ENCODE measurements at regions not wholly inside any gene's neighbourhood (a gene's known extent, or its start where the extent isn't known, plus 50 kb on each side); places are given as distances from the start of the nearest gene placed in this dataset.

DNA sequence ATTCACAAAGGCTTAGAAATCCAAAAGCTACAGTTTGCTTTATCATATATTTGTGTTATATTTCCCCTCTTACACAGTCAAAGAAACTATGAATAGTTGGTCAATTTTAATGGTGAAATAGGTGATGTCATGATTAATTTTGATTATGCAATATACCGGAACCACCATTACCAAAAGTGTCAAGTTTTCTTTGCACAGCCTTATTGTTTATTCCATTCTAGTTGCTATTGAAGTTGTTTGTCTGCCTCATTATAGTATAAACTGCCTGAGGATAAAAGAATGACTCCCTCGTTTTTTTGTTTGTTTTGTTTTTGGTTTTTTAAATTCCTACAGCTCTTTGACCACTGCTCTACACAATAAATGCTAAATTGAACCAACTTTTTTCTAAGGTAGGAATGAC lies 690.6 kb upstream of the ZP4 start:
- H3K4me3 ChIP-seq: no peak overlapping the region
- DNase-seq (ENCODE audit: low read depth, low spot score): no peak
- H3K27ac ChIP-seq: no peak overlapping the region
- no peaks in the 10 kb centered on the region for H3K9me3 ChIP-seq (ENCODE audit: low read depth, low read length)
- no peak for TF ChIP-seq POLR2AphosphoS5 (IDR thresholded peaks at IDR 0.05; ENCODE audit: borderline replicate concordance, low read depth, low read length)
- TF ChIP-seq FOXP2 (optimal IDR thresholded peaks at IDR 0.05; ENCODE audit: control extremely low read depth, extremely low read length, insufficient read depth): no peak
- no peak for TF ChIP-seq EZH2 (IDR thresholded peaks at IDR 0.05)
- no peaks in the 10 kb centered on the region for H3K36me3 ChIP-seq (ENCODE audit: insufficient read depth, low read length)
- no peak overlapping the region for H3K9ac ChIP-seq (ENCODE audit: insufficient read length)

DNA sequence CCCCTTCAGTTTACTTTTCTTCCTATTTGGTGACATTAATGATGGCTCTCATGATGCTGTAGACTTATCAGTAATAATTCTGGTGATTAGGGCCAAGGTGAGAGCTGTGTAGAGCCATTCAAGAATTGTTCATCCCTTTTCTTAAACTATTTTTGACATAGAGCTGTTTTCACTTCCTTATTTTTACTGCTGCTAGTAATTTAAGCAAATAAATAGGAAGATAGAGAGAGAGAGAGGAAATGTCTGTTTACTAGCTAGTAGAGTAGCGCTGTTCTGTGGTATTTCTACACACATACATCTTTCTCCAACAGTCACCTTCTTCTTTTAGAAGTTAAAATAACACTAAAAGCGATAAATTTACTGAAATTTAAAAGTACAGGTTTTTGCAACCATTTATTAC lies 678.0 kb upstream of the ZP4 start:
- TF ChIP-seq FOXP2 (optimal IDR thresholded peaks at IDR 0.05; ENCODE audit: control extremely low read depth, extremely low read length, insufficient read depth): no peak

DNA sequence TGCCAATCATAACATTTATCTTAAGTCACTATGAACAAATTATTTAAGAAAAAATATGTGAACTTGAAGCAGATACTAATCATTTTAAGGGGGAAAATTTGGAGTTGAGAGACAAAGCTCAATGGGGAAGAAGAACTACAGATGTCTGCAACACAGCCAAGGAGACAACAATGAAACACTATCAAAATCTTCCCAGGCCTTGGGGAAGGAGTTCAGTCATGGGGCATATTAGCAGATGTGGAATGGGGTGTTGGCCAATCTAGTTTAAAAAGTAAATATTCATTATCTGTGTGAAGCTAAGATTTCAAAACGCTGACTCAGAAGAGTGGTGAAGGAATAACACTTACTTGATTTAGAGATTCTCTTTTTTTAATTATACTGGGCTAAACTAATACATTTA lies 671.6 kb upstream of the ZP4 start:
- Histone ChIP-seq H3K9ac (ENCODE audit: insufficient read length) (no peak overlapping the region), H3K9me3 (ENCODE audit: low read depth, low read length) (no peaks in the 10 kb centered on the region), H3K4me3 (no peak overlapping the region), H3K27ac (no peak overlapping the region), H3K36me3 (ENCODE audit: insufficient read depth, low read length) (no peaks in the 10 kb centered on the region)
- TF ChIP-seq POLR2AphosphoS5 (IDR thresholded peaks at IDR 0.05; ENCODE audit: borderline replicate concordance, low read depth, low read length) (no peak), EZH2 (IDR thresholded peaks at IDR 0.05) (no peak), FOXP2 (optimal IDR thresholded peaks at IDR 0.05; ENCODE audit: control extremely low read depth, extremely low read length, insufficient read depth) (no peak)
- DNase-seq (ENCODE audit: low read depth, low spot score): no peak

More for the DNA sequence above, 678.0 kb upstream of the ZP4 start:
- H3K9ac ChIP-seq (ENCODE audit: insufficient read length): no peak overlapping the region
- no peak for DNase-seq (ENCODE audit: low read depth, low spot score)
- H3K36me3 ChIP-seq (ENCODE audit: insufficient read depth, low read length): no peaks in the 10 kb centered on the region
- H3K4me3 ChIP-seq: no peak overlapping the region
- no peaks in the 10 kb centered on the region for H3K9me3 ChIP-seq (ENCODE audit: low read depth, low read length)
- H3K27ac ChIP-seq: no peak overlapping the region

DNA sequence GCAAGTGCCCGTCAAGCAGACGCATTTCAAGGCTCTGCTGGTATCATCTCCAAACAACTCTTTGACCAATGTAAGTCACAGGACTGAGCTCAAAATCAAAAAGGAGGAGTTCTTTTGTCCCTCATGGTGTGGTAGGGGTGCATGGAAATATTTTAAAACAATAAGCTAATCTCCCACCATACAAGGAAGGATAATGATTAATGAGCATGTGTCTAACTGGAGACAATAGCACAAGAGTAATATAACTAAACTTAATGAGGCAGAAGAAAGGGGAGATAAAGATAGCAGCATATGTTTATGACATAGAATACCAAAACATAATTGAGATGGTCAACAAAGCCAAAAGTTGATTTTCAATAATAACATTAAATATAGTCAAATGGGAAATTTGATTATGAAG lies 668.0 kb upstream of the ZP4 start:
- H3K27ac ChIP-seq: no peak overlapping the region
- no peaks in the 10 kb centered on the region for H3K9me3 ChIP-seq (ENCODE audit: low read depth, low read length)
- no peak overlapping the region for H3K9ac ChIP-seq (ENCODE audit: insufficient read length)
- H3K36me3 ChIP-seq (ENCODE audit: insufficient read depth, low read length): no peaks in the 10 kb centered on the region
- no peak for DNase-seq (ENCODE audit: low read depth, low spot score)
- TF ChIP-seq EZH2 (IDR thresholded peaks at IDR 0.05) (no peak), POLR2AphosphoS5 (IDR thresholded peaks at IDR 0.05; ENCODE audit: borderline replicate concordance, low read depth, low read length) (no peak), FOXP2 (optimal IDR thresholded peaks at IDR 0.05; ENCODE audit: control extremely low read depth, extremely low read length, insufficient read depth) (no peak)
- H3K4me3 ChIP-seq: no peak overlapping the region

DNA sequence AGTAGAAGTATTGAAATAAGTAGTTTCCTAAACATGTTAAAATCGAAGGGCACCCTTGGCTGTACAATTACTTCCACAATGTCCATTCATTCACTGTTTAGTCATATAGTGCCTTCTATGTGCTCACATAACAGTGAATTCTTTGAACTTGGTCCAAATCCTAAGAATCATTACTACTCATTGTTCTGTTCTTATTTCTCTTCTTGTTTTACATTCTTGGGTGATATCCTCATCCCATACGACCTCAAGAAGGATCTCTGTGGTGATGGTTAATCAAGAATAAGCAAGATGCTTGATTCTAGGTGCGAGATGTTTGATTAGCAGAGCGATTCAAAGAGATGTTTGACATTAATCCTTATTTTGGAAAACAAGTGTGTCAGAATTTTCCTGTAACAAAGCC lies 667.4 kb upstream of the ZP4 start:
- H3K9ac ChIP-seq (ENCODE audit: insufficient read length): no peak overlapping the region
- no peaks in the 10 kb centered on the region for H3K36me3 ChIP-seq (ENCODE audit: insufficient read depth, low read length)
- H3K9me3 ChIP-seq (ENCODE audit: low read depth, low read length): no peaks in the 10 kb centered on the region
- H3K4me3 ChIP-seq: no peak overlapping the region
- TF ChIP-seq EZH2 (IDR thresholded peaks at IDR 0.05): no peak
- no peak for TF ChIP-seq POLR2AphosphoS5 (IDR thresholded peaks at IDR 0.05; ENCODE audit: borderline replicate concordance, low read depth, low read length)
- TF ChIP-seq FOXP2 (optimal IDR thresholded peaks at IDR 0.05; ENCODE audit: control extremely low read depth, extremely low read length, insufficient read depth): no peak
- DNase-seq (ENCODE audit: low read depth, low spot score): no peak
- no peak overlapping the region for H3K27ac ChIP-seq

DNA sequence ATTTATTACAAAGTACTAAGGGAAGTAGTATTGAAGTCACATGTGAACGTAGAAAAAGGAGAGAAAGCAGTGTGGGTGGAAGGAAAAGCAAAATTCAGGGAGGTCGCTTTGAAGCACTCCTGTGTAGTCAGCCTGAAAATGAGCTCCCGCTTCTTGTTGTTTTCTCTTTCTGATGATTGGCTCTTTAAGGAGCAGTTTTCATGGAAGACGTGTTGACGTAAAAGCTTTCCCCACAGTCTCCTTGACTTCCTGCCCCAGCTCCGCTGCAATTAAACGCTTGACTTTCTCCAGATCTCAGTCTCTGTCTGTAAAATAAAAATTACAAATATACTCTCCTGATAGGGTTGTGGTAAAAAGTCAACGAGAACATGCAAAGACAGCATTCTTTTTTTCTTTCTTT lies 661.5 kb upstream of the ZP4 start:
- no peak overlapping the region for H3K9ac ChIP-seq (ENCODE audit: insufficient read length)
- 0 out of 2 replicates have a peak overlapping the region, but pooled peaks have one; percentile 14 for H3K27ac ChIP-seq
- TF ChIP-seq EZH2 (IDR thresholded peaks at IDR 0.05) (no peak), FOXP2 (optimal IDR thresholded peaks at IDR 0.05; ENCODE audit: control extremely low read depth, extremely low read length, insufficient read depth) (no peak), POLR2AphosphoS5 (IDR thresholded peaks at IDR 0.05; ENCODE audit: borderline replicate concordance, low read depth, low read length) (no peak)
- no peaks in the 10 kb centered on the region for H3K36me3 ChIP-seq (ENCODE audit: insufficient read depth, low read length)
- H3K9me3 ChIP-seq (ENCODE audit: low read depth, low read length): no peaks in the 10 kb centered on the region
- no peak overlapping the region for H3K4me3 ChIP-seq
- peak; percentile 16 for DNase-seq (ENCODE audit: low read depth, low spot score)

DNA sequence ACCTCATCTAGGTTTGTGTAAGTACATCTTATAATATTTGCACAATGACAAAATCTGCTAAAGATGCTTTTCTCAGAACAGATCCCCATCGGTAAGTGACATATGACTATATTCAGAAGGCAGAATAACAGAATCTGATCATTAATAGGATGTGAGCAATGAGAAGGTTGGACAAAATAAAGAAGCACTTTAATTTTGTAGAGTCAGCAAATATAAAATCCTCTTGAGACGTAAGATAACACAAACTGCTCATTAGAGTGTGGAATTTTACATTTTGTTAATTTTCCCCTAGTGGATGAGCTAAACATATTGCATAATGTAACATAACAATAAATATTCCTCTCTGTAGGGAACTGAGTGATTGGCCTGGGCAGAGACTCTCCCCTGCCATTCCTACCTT lies 658.4 kb upstream of the ZP4 start:
- Histone ChIP-seq H3K4me3 (no peak overlapping the region), H3K9me3 (ENCODE audit: low read depth, low read length) (no peaks in the 10 kb centered on the region), H3K27ac (no peak overlapping the region), H3K36me3 (ENCODE audit: insufficient read depth, low read length) (no peaks in the 10 kb centered on the region), H3K9ac (ENCODE audit: insufficient read length) (no peak overlapping the region)
- TF ChIP-seq FOXP2 (optimal IDR thresholded peaks at IDR 0.05; ENCODE audit: control extremely low read depth, extremely low read length, insufficient read depth): no peak
- TF ChIP-seq EZH2 (IDR thresholded peaks at IDR 0.05): no peak
- TF ChIP-seq POLR2AphosphoS5 (IDR thresholded peaks at IDR 0.05; ENCODE audit: borderline replicate concordance, low read depth, low read length): no peak
- DNase-seq (ENCODE audit: low read depth, low spot score): no peak

DNA sequence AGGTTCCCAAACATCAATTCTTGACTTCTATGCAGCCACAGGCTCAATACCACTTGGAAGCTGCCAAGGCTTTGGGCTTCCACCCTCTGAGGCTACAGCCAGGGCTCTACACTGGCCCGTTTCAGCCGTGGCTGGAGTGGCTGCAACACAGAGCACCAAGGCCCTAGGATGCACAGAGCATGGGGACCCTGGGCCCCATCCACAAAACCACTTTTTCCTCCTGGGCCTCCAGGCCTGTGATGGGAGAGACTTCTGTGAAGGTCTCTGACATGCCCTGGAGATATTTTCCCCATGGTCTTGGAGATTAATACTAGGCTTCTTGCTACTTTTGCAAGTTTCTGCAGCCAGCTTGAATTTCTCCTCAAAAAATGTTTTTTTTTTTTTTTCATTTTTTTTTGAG lies 655.4 kb upstream of the ZP4 start:
- Histone ChIP-seq H3K9me3 (ENCODE audit: low read depth, low read length) (no peaks in the 10 kb centered on the region), H3K4me3 (no peak overlapping the region), H3K9ac (ENCODE audit: insufficient read length) (no peak overlapping the region), H3K36me3 (ENCODE audit: insufficient read depth, low read length) (no peaks in the 10 kb centered on the region), H3K27ac (no peak overlapping the region)
- TF ChIP-seq EZH2 (IDR thresholded peaks at IDR 0.05) (no peak), FOXP2 (optimal IDR thresholded peaks at IDR 0.05; ENCODE audit: control extremely low read depth, extremely low read length, insufficient read depth) (no peak), POLR2AphosphoS5 (IDR thresholded peaks at IDR 0.05; ENCODE audit: borderline replicate concordance, low read depth, low read length) (no peak)
- DNase-seq (ENCODE audit: low read depth, low spot score): no peak

DNA sequence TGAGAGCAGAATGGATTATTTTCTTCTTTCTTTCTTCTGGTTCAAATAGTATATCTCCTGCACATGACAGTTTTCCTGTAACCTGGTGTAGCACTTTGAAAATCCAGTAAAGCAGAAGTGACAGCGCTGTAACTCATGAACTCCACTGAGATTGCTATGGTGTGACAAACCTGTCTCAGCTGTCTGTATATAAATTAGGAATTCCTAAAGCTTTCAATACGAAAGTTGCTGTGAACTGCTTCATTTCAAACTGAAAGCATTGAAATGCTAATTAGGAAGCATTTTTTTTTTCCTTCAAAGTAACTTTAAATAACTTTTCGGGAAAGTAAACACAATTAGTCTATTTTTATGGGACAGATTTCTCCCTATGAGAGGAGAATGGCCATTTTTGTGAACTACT lies 646.9 kb upstream of the ZP4 start:
- Histone ChIP-seq H3K4me3 (no peak overlapping the region), H3K9me3 (ENCODE audit: low read depth, low read length) (no peaks in the 10 kb centered on the region), H3K9ac (ENCODE audit: insufficient read length) (no peak overlapping the region), H3K36me3 (ENCODE audit: insufficient read depth, low read length) (no peaks in the 10 kb centered on the region), H3K27ac (no peak overlapping the region)
- DNase-seq (ENCODE audit: low read depth, low spot score): no peak
- no peak for TF ChIP-seq FOXP2 (optimal IDR thresholded peaks at IDR 0.05; ENCODE audit: control extremely low read depth, extremely low read length, insufficient read depth)
- no peak for TF ChIP-seq POLR2AphosphoS5 (IDR thresholded peaks at IDR 0.05; ENCODE audit: borderline replicate concordance, low read depth, low read length)
- TF ChIP-seq EZH2 (IDR thresholded peaks at IDR 0.05): no peak

Data from SK-N-MC (cell line).